Endothelial cell of umbilical vein (primary cell): ENCODE measurements at regions not wholly inside any gene's neighbourhood (a gene's known extent, or its start where the extent isn't known, plus 50 kb on each side); places are given as distances from the start of the nearest gene placed in this dataset.

Source experiments
- BruUV-seq: library from RNA; stranded (reverse); fragments of 400-500 nt; replicated peaks from 2 replicates; lab custom pipeline; 2021; lab: Mats Ljungman, UMichigan
- CTCF ChIA-PET: fragments of 300-600, 350-600 bp; sonication (Branson Sonifier 250); formaldehyde crosslinking; loops from one replicate; lab custom pipeline; 2021; ENCODE audit warnings: antibody characterized with exemption, inconsistent platforms; lab: Charles Lee
- POLR2A ChIA-PET: fragments of 300-600, 350-600 bp; sonication (Branson Sonifier 250); formaldehyde crosslinking; loops from one replicate; lab custom pipeline; 2021; ENCODE audit warnings: antibody characterized with exemption, inconsistent platforms; lab: Charles Lee
- DNase-seq: peaks from one replicate; pipeline ENCODE4 v3.0.0-alpha.2; 2011; ENCODE audit warnings: low read depth, low spot score
- FAIRE-seq: peaks from 2 replicates; lab custom pipeline; 2011; peaks lifted over from hg19 to GRCh38; lab: Jason Lieb, UNC
- H2AFZ ChIP-seq: 2 replicates; pipeline ENCODE4 v1.6.0; 2012; ENCODE audit warnings: low read depth, low read length, control low read depth, inconsistent platforms
- H3K27ac ChIP-seq: 2 replicates; pipeline ENCODE4 v1.5.1; 2011; ENCODE audit warnings: low read depth, mild to moderate bottlenecking, control low read depth, low read length, moderate library complexity; ENCODE audit not compliant: insufficient read depth
- H3K27me3 ChIP-seq, 2 experiments: 2 replicates each; pipeline versions ENCODE4 v1.6.0 to v1.6.1; 2011; ENCODE audit warnings: low read length in 2 of 2, mixed read lengths in 1 of 2; ENCODE audit not compliant: control insufficient read depth in 2 of 2, insufficient read depth in 2 of 2
- H3K36me3 ChIP-seq, 2 experiments: 2 replicates in 1 of 2; 3 replicates in 1 of 2; pipeline ENCODE4 v1.5.1; 2011; ENCODE audit warnings: low read length in 2 of 2, mild to moderate bottlenecking in 1 of 2, moderate library complexity in 1 of 2; ENCODE audit not compliant: control insufficient read depth in 2 of 2, insufficient read depth in 2 of 2; ENCODE audit errors: extremely low read depth in 1 of 2
- H3K4me1 ChIP-seq: 3 replicates; pipeline ENCODE4 v1.5.1; 2011; ENCODE audit warnings: mild to moderate bottlenecking, low read length; ENCODE audit not compliant: control insufficient read depth, insufficient read depth; ENCODE audit errors: extremely low read depth
- H3K4me2 ChIP-seq: 2 replicates; pipeline ENCODE4 v1.6.1; 2011; ENCODE audit warnings: low read length, control low read depth, mixed read lengths; ENCODE audit not compliant: insufficient read depth
- H3K4me3 ChIP-seq, 3 experiments: fragments of 200-600 bp in 1 of 3; sonication (generic), shearing (Covaris generic) in 1 of 3; replicated peaks in 1 of 3; 2 replicates each; pipeline ENCODE4 v1.5.1; 2011 to 2016; ENCODE audit warnings: control low read depth in 3 of 3, low read length in 3 of 3, mild to moderate bottlenecking in 2 of 3, inconsistent platforms in 1 of 3, low read depth in 1 of 3, moderate library complexity in 1 of 3; ENCODE audit not compliant: insufficient read depth in 1 of 3
- H3K79me2 ChIP-seq: 2 replicates; pipeline ENCODE4 v1.6.0; 2012; ENCODE audit warnings: low read length, inconsistent platforms; ENCODE audit not compliant: control insufficient read depth, insufficient read depth
- H3K9ac ChIP-seq: replicated peaks from 2 replicates; pipeline ENCODE3; 2011; ENCODE audit warnings: low read length, control low read depth; ENCODE audit not compliant: insufficient read depth; ENCODE audit errors: extremely low read depth
- H3K9me1 ChIP-seq: replicated peaks from 3 replicates; pipeline ENCODE4 v1.6.0; 2011; ENCODE audit warnings: mild to moderate bottlenecking, low read length; ENCODE audit not compliant: control insufficient read depth, insufficient read depth; ENCODE audit errors: extremely low read depth
- H3K9me3 ChIP-seq: replicated peaks from 2 replicates; pipeline ENCODE4 v1.5.1; 2012; ENCODE audit warnings: low read length, inconsistent platforms; ENCODE audit not compliant: control insufficient read depth, insufficient read depth
- H4K20me1 ChIP-seq: replicated peaks from 2 replicates; pipeline ENCODE3; 2011; ENCODE audit warnings: mild to moderate bottlenecking, low read length; ENCODE audit not compliant: control insufficient read depth, insufficient read depth; ENCODE audit errors: extremely low read depth
- CTCF ChIP-seq, 2 donors: IDR thresholded peaks; 1 replicate in 1 of 2; 2 replicates in 1 of 2; pipeline ENCODE4 v1.5.1; 2011; ENCODE audit warnings: low read length in 2 of 2, mild to moderate bottlenecking in 2 of 2, moderate library complexity in 2 of 2, control low read depth in 1 of 2, inconsistent platforms in 1 of 2, low read depth in 1 of 2; ENCODE audit not compliant: insufficient read depth in 1 of 2; ENCODE audit errors: extremely low read depth in 1 of 2
- EZH2 ChIP-seq: IDR thresholded peaks from 2 replicates; pipeline ENCODE4 v1.6.1; 2012; ENCODE audit warnings: borderline replicate concordance, low read depth, mild to moderate bottlenecking, moderate library complexity, low read length, inconsistent platforms; ENCODE audit not compliant: severe bottlenecking
- FOS ChIP-seq: IDR thresholded peaks from 2 replicates; pipeline ENCODE4 v1.6.1; 2011; ENCODE audit warnings: mild to moderate bottlenecking, low read length, moderate library complexity, borderline replicate concordance; ENCODE audit not compliant: insufficient read depth
- GATA2 ChIP-seq: IDR thresholded peaks from 2 replicates; pipeline ENCODE4 v1.7.0; 2011; ENCODE audit warnings: low read depth, mild to moderate bottlenecking, moderate library complexity, mixed read lengths, low read length; ENCODE audit not compliant: insufficient read length, insufficient read depth
- JUN ChIP-seq: IDR thresholded peaks from 2 replicates; pipeline ENCODE4 v1.6.1; 2011; ENCODE audit warnings: borderline replicate concordance, low read depth; ENCODE audit not compliant: insufficient read length, insufficient read depth
- MAX ChIP-seq: IDR thresholded peaks from 2 replicates; pipeline ENCODE4 v1.6.1; 2011; ENCODE audit not compliant: insufficient read depth, insufficient read length
- MYC ChIP-seq: IDR thresholded peaks from one replicate; pipeline ENCODE4 v1.6.1; 2011; ENCODE audit warnings: mild to moderate bottlenecking, low read depth, low read length
- POLR2A ChIP-seq: IDR thresholded peaks from 2 replicates; pipeline ENCODE4 v1.6.1; 2012; ENCODE audit warnings: low read depth, mild to moderate bottlenecking, control low read depth, low read length
- POLR2AphosphoS5 ChIP-seq: IDR thresholded peaks from 2 replicates; pipeline ENCODE4 v1.6.1; 2012; ENCODE audit warnings: low read depth, mild to moderate bottlenecking, control low read depth, low read length, moderate library complexity; ENCODE audit not compliant: insufficient read depth
- dilution Hi-C: fragments of 300-500 bp; cut with MboI; formaldehyde crosslinking; loops from one replicate; pipeline ENCODE4 v1.15.0; 2019; ENCODE audit warnings: low sequenced_read_pairs; ENCODE audit not compliant: extremely low pct_ligation_motif_present
- intact Hi-C: fragments of 100-400 bp; cut with micrococcal nuclease; formaldehyde crosslinking; loops from one replicate; pipeline ENCODE4 v1.10.0; 2022

- H4K20me1 ChIP-seq = no peaks in the 10 kb centered on the region
- no peak overlapping the region for H3K4me3 ChIP-seq
- no peak overlapping the region for H3K9ac ChIP-seq
- no TSS peak for BruUV-seq
- no peaks in the 10 kb centered on the region for H3K4me1 ChIP-seq
- H3K36me3 ChIP-seq = no peaks in the 10 kb centered on the region
- no peak overlapping the region for H3K4me2 ChIP-seq
- H3K79me2 ChIP-seq = no peaks in the 10 kb centered on the region
- FAIRE-seq (peak; percentile 21), DNase-seq (no peak)
- no peaks in the 10 kb centered on the region for H3K9me1 ChIP-seq
- CTCF ChIA-PET = no interaction called here
- H2AFZ ChIP-seq = no peak overlapping the region
- intact Hi-C loops (no loop called here), dilution Hi-C loops (no loop called here)
- no peak overlapping the region for H3K27ac ChIP-seq
- POLR2A ChIA-PET = no interaction called here
- TF ChIP-seq EZH2 (no peak), JUN (no peak)
- H3K9me3 ChIP-seq = no peaks in the 10 kb centered on the region
- no peaks in the 10 kb centered on the region for H3K27me3 ChIP-seq
Observed at GRCh38 chr2:108115868-108116267, 123.9 kb upstream of the SULT1C3 start.

GRCh38 chr2:108118996-108119395, 120.8 kb upstream of the SULT1C3 start:
- no TSS peak for BruUV-seq
- CTCF ChIA-PET = no interaction called here
- no peak for FAIRE-seq

More at GRCh38 chr2:108118996-108119395, 120.8 kb upstream of the SULT1C3 start:
- H3K27me3 ChIP-seq = no peaks in the 10 kb centered on the region
- H3K4me3 ChIP-seq = no peak overlapping the region
- no peak overlapping the region for H3K4me2 ChIP-seq
- H3K79me2 ChIP-seq = no peaks in the 10 kb centered on the region
- no peak overlapping the region for H3K9ac ChIP-seq
- no peak overlapping the region for H2AFZ ChIP-seq
- H3K4me1 ChIP-seq = no peaks in the 10 kb centered on the region
- no peaks in the 10 kb centered on the region for H3K36me3 ChIP-seq
- H3K9me1 ChIP-seq = no peaks in the 10 kb centered on the region
- no peak for DNase-seq
- intact Hi-C loops = no loop called here
- no peak overlapping the region for H3K27ac ChIP-seq
- no peaks in the 10 kb centered on the region for H3K9me3 ChIP-seq
- dilution Hi-C loops = no loop called here
- no peaks in the 10 kb centered on the region for H4K20me1 ChIP-seq
- TF ChIP-seq POLR2AphosphoS5 = no peak
- TF ChIP-seq FOS = no peak
- no peak for TF ChIP-seq JUN
- no peak for TF ChIP-seq MYC
- no peak for TF ChIP-seq POLR2A
- no peak for TF ChIP-seq CTCF (IDR thresholded peaks at IDR 0.05; ENCODE audit: extremely low read depth in 1 of 2, insufficient read depth in 1 of 2, low read depth in 1 of 2, low read length in 2 of 2)
- no peak for TF ChIP-seq GATA2
- TF ChIP-seq MAX = no peak
- no peak for TF ChIP-seq EZH2
- POLR2A ChIA-PET = no interaction called here
